GM21723 (cell line): ENCODE measurements at regions not wholly inside any gene's neighbourhood (a gene's known extent, or its start where the extent isn't known, plus 50 kb on each side); places are given as distances from the start of the nearest gene placed in this dataset.

Source experiments
- ATAC-seq: cut with Tn5 transposase; IDR thresholded peaks from one replicate; pipeline ENCODE4 v1.9.1; 2021; ENCODE audit warnings: mild to moderate bottlenecking, moderate library complexity; ENCODE audit not compliant: unreplicated experiment

GRCh38 chr2:145677371-145677770, 1157.5 kb upstream of the ZEB2 start:
- ATAC-seq = no peak

GRCh38 chr2:145674705-145675104, 1154.8 kb upstream of the ZEB2 start:
- ATAC-seq = no peak

- ATAC-seq = no peak
These were observed 1149.4 kb upstream of the ZEB2 start for GRCh38 chr2:145669301-145669700.

GRCh38 chr2:145666552-145666951, 1146.6 kb upstream of the ZEB2 start:
- ATAC-seq = no peak

GRCh38 chr2:145657265-145657664, 1137.3 kb upstream of the ZEB2 start:
- ATAC-seq = no peak

GRCh38 chr2:145655165-145655765, 1135.3 kb upstream of the ZEB2 start:
- ATAC-seq = no peak

- ATAC-seq = no peak
These were observed 1134.8 kb upstream of the ZEB2 start for GRCh38 chr2:145654746-145655145.

- ATAC-seq = no peak
These were observed 1134.2 kb upstream of the ZEB2 start for GRCh38 chr2:145654156-145654555.

- no peak for ATAC-seq
These were observed 1133.6 kb upstream of the ZEB2 start for GRCh38 chr2:145653553-145653952.

GRCh38 chr2:145652571-145653545, 1132.9 kb upstream of the ZEB2 start:
- ATAC-seq = no peak

GRCh38 chr2:145652036-145652435, 1132.1 kb upstream of the ZEB2 start:
- no peak for ATAC-seq

GRCh38 chr2:145650226-145650625, 1130.3 kb upstream of the ZEB2 start:
- ATAC-seq = no peak

GRCh38 chr2:145649061-145649460, 1129.1 kb upstream of the ZEB2 start:
- no peak for ATAC-seq

GRCh38 chr2:145644820-145645302, 1124.9 kb upstream of the ZEB2 start:
- ATAC-seq = peak; percentile 99

- peak; percentile 76 for ATAC-seq
These were observed 1118.8 kb upstream of the ZEB2 start for GRCh38 chr2:145638675-145639074.

GRCh38 chr2:145635706-145636427, 1115.9 kb upstream of the ZEB2 start:
- ATAC-seq = no peak

GRCh38 chr2:145631561-145631960, 1111.6 kb upstream of the ZEB2 start:
- ATAC-seq = no peak

- no peak for ATAC-seq
These were observed 1106.4 kb upstream of the ZEB2 start for GRCh38 chr2:145626301-145626700.

- no peak for ATAC-seq
These were observed 1105.2 kb upstream of the ZEB2 start for GRCh38 chr2:145625111-145625510.

- ATAC-seq = no peak
These were observed 1103.2 kb upstream of the ZEB2 start for GRCh38 chr2:145623136-145623535.

- no peak for ATAC-seq
These were observed 1102.4 kb upstream of the ZEB2 start for GRCh38 chr2:145622285-145622684.
